ENCODE measurements at regions not wholly inside any gene's neighbourhood (a gene's known extent, or its start where the extent isn't known, plus 50 kb on each side); places are given as distances from the start of the nearest gene placed in this dataset.

GRCh38 chr18:78410094-78410786, 569.4 kb upstream of the SALL3 start:
- no peak for DNase-seq (ENCODE audit: low read depth)
- no peak overlapping the region for H3K4me3 ChIP-seq (ENCODE audit: low read depth, low read length)
- no peak for TF ChIP-seq CTCF (conservative IDR thresholded peaks at IDR 0.05; ENCODE audit: low read depth, low read length)

GRCh38 chr18:78411539-78411938, 568.1 kb upstream of the SALL3 start:
- no peak for TF ChIP-seq CTCF (conservative IDR thresholded peaks at IDR 0.05; ENCODE audit: low read depth, low read length)
- H3K4me3 ChIP-seq (ENCODE audit: low read depth, low read length), result no peak overlapping the region
- no peak for DNase-seq (ENCODE audit: low read depth)

- TF ChIP-seq CTCF (conservative IDR thresholded peaks at IDR 0.05; ENCODE audit: low read depth, low read length), result no peak
- no peak for DNase-seq (ENCODE audit: low read depth)
- no peak overlapping the region for H3K4me3 ChIP-seq (ENCODE audit: low read depth, low read length)
Measured at GRCh38 chr18:78414302-78414701, 565.3 kb upstream of the SALL3 start.

DNA sequence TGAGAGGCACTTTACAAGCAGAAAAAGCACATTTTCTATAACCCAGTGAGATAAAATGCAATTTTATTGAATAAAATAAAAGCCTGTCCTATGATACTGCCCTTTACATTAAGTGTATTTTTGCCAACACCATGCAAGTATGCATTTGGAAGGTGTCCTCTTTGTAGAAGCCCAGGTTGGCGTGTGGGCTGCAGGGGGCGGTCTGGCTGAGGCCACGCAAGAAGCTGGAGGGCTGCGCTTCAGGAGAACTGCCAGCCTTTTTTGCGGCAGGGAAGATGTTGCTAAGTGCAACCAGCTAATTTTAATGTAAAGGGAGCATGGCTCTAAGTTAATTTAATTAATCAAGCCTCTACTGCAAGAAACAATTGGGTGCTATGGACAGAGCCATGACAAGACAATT, 562.8 kb upstream of the SALL3 start:
- no peak overlapping the region for H3K4me3 ChIP-seq (ENCODE audit: low read depth, low read length)
- no peak for TF ChIP-seq CTCF (conservative IDR thresholded peaks at IDR 0.05; ENCODE audit: low read depth, low read length)
- no peak for DNase-seq (ENCODE audit: low read depth)

DNA sequence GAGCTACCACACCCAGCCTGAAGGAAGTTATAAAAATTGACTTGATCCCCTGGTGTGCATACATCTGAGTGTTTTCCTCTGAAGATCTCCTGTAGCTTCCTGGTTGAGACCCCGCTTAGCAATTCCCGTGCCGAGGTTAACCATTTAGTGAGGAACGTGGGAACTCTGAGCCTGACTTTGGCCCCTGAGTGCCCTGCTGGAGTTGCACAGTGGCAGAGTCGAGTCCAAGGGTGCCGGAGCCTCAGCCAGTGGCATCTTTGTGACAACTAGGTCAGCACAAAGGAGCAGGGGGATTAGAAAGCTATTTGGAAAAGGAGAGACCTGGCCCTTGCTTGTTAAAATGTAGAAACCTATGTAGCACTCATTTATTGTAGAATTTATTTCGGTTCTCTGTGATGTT, 561.2 kb upstream of the SALL3 start:
- TF ChIP-seq CTCF (conservative IDR thresholded peaks at IDR 0.05; ENCODE audit: low read depth, low read length), result no peak
- no peak overlapping the region for H3K4me3 ChIP-seq (ENCODE audit: low read depth, low read length)
- DNase-seq (ENCODE audit: low read depth), result no peak

DNA sequence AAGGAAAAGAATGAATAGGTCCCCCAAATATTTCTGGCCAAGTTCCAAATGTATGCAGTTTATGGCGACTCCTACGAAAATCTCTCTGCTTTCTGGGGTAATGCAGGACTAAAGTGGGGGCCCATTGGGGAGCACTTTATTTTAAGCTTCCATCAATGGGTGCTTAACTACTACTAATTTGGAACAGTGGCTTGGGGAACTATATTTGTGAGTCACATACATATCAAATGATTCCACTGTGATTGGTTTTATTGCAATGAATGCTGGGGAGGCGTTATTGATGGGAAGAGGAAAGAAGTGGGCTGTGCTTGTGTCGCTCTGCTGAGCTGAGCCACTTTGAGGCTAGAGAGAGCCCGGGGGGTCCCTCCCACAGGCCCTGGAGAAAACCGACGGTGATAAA, 560.4 kb upstream of the SALL3 start:
- no peak overlapping the region for H3K4me3 ChIP-seq (ENCODE audit: low read depth, low read length)
- no peak for TF ChIP-seq CTCF (conservative IDR thresholded peaks at IDR 0.05; ENCODE audit: low read depth, low read length)
- no peak for DNase-seq (ENCODE audit: low read depth)

GRCh38 chr18:78420116-78420515, 559.5 kb upstream of the SALL3 start:
- no peak for DNase-seq (ENCODE audit: low read depth)
- no peak for TF ChIP-seq CTCF (conservative IDR thresholded peaks at IDR 0.05; ENCODE audit: low read depth, low read length)

More at GRCh38 chr18:78420116-78420515, 559.5 kb upstream of the SALL3 start:
- no peak overlapping the region for H3K4me3 ChIP-seq (ENCODE audit: low read depth, low read length)
